GM21717 (cell line): ENCODE measurements at regions not wholly inside any gene's neighbourhood (a gene's known extent, or its start where the extent isn't known, plus 50 kb on each side); places are given as distances from the start of the nearest gene placed in this dataset.

ENCODE experiments used
- ATAC-seq: cut with Tn5 transposase; IDR thresholded peaks from one replicate; pipeline ENCODE4 v1.9.1; 2021; ENCODE audit warnings: mild to moderate bottlenecking, moderate library complexity; ENCODE audit not compliant: unreplicated experiment

GRCh38 chr1:214202992-214203391 is 78.0 kb upstream of the SMYD2 start:
- ATAC-seq, result no peak

DNA sequence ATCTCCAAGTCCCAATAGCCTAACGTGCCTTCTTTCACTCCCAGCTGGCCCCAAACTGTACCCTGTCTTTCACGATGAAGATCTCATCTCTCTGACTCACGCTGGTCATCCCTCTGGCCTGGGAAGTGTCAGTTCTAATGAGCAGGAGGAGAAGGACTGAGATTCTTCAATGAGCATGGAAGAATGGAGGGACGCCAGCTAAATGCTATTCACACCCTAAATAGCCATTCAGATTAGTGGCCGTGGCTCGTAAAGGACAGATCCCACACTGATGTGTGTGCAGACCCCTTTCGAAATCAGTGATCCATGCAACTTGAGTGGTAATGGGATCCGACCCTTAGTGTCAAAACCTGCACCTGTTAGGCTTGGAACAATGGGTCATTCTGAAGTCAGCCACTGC is 75.9 kb upstream of the SMYD2 start:
- ATAC-seq, result no peak

DNA sequence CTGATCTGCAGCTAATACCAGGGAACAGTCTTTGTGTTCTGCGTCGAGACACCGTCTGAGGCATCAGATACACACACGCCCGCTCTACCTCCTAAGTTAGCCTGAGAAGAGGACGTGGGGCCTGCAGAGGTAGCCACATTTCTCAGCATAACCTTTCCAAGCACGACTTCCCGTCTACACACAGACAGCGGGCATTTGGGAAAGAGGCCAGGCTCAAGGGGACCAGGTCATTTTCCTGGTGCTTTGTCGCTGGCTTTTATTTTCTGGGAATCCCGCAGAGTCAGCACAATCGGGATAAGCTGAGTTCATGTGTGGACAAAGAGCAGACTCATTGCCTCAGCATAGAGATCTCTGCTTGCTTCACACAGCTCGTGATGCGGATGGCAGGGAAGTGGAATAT is 72.5 kb upstream of the SMYD2 start:
- ATAC-seq, result no peak

- no peak for ATAC-seq
Observed at GRCh38 chr1:214209260-214209808, 71.6 kb upstream of the SMYD2 start.

DNA sequence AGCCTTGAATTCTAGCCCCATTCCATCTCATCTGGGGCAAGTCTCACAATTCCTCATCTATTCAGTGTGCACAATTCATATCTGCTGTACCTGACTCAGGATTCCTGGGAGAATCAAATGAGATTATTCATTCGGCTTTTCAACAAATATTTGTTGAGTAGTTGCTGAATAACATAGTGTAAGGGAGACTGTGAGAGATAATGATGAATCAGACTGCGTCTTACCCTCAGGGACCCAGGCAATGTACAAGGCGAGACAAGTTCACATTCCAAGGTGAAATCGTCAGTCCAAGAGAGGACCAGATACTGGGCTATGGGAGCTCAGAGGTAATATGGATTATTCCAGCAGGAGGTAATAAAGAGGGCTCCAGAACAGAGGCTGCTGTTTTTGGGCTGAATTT is 67.8 kb upstream of the SMYD2 start:
- ATAC-seq, result no peak

DNA sequence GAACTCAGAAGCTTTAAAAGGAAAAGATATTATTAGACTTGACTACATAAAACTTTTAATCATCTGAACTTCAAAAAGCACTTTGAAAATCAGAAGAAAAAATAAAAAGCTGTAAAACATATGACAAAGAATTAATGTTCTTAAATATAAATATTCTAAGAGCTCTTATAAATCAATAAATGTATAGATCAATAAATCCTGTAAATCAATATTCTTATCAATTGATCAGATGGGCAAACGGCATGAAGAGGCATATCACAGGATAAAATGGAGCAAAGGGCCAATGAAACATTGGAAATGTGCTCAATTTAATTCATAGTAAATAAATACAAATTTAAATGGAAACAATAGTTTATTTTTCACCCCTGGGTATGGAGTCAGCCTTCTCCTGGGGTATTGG is 66.1 kb upstream of the SMYD2 start:
- no peak for ATAC-seq

GRCh38 chr1:214215583-214215982 is 65.4 kb upstream of the SMYD2 start:
- ATAC-seq, result no peak

DNA sequence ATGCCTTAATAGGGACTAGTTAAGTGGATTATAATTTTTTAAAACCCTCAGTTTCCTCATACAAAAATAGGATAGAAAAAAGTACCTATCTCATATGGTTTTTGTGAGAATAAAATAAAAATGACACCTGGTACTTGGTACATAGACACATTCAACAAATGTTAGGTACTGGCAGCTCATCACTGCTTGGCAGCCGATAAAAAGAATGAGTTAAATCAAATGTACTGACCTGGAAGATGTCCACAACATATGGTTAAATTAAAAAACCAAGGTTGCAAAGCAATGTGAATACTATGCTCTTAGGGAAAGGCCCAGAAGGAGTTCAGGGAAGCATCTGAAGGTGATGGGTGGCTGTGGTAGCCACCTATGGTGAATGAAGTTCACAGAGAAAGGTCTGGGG is 64.9 kb upstream of the SMYD2 start:
- ATAC-seq, result no peak

DNA sequence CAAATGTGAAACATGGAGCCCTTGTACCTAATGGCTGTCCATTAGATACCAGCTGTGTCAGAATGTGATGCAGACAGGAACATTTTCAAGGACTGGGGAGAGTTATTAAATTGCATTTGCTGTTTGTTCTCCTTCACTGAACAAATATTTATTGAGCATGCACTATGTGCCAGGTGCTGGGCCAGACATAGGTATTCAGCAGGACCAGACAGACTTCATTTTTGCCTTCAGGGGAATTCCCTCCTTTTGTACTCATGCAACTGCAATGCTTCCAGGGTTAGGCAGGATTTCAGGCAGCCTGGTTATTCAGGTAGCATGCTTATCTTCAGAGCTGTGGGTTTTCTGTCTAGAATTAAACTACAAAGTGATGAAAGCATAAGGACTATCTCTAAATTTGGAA is 64.2 kb upstream of the SMYD2 start:
- no peak for ATAC-seq

DNA sequence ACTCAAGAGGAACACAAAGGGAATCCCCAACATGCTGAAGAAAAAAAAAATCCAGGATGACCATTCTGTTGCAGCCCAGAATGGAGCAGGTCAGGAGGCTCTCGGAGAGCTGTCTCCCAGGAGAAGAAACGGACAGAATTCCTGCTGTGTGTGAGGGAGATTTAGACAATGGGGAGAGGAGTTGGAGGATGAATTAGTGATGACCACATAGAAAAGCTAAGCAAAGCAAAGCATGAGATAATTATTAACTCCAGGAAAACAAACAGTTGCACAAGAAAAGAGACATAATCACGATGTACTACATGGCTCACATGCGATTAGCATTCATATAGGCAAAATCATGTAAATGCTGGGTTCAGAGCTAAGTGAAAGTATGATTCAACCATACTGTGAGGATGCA is 61.1 kb upstream of the SMYD2 start:
- no peak for ATAC-seq

- ATAC-seq, result no peak
Observed at GRCh38 chr1:214220891-214221290, 60.1 kb upstream of the SMYD2 start.

- no peak for ATAC-seq
Observed at GRCh38 chr1:214224611-214225354, 56.2 kb upstream of the SMYD2 start.

GRCh38 chr1:214228976-214229375 is 52.0 kb upstream of the SMYD2 start:
- ATAC-seq, result no peak

DNA sequence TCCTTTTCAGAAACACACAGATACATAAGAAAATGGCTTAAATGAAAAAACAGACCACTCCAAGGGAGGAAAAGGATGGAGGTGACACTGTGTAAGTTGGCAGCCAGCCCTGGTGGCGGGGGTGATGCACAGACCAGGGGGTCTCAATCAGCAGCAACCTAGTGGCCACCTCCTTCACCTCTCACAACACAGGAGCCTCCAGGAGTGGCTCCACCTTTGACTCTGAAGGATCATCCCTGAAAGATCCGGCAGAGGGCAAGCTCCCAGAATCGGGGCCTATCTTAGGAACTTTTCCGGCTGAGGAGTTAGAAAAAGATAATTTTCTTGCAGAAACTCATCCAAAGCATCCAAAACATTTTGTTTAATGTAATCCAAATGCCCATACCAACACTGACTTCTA is 51.2 kb upstream of the SMYD2 start:
- ATAC-seq, result no peak
